Stimulated activated CD8-positive, alpha-beta memory T cell treated with anti-CD3 and anti-CD28 coated beads, Interleukin-7, amount 100 ng/mL, for 4 hours (primary cell): ENCODE measurements at regions not wholly inside any gene's neighbourhood (a gene's known extent, or its start where the extent isn't known, plus 50 kb on each side); places are given as distances from the start of the nearest gene placed in this dataset.

Source experiments
- DNase-seq, 2 donors: peaks; one replicate each; pipeline ENCODE4 v3.0.0-alpha.2; 2020; ENCODE audit warnings: low read depth in 2 of 2

GRCh38 chr18:10381951-10382350 is 72.5 kb upstream of the APCDD1 start:
- no peak for DNase-seq

- DNase-seq: no peak
These were observed 68.4 kb upstream of the APCDD1 start for GRCh38 chr18:10386049-10386448.

GRCh38 chr18:10386956-10387355 is 67.5 kb upstream of the APCDD1 start:
- no peak for DNase-seq

GRCh38 chr18:10387399-10387798 is 67.0 kb upstream of the APCDD1 start:
- no peak for DNase-seq

- no peak for DNase-seq
These were observed 66.1 kb upstream of the APCDD1 start for GRCh38 chr18:10388373-10388772.

GRCh38 chr18:10391506-10391905 is 62.9 kb upstream of the APCDD1 start:
- DNase-seq: no peak

- no peak for DNase-seq
These were observed 57.4 kb upstream of the APCDD1 start for GRCh38 chr18:10397004-10397403.

- no peak for DNase-seq
These were observed 55.9 kb upstream of the APCDD1 start for GRCh38 chr18:10398571-10398970.

- DNase-seq: no peak
These were observed 55.0 kb upstream of the APCDD1 start for GRCh38 chr18:10399465-10399864.

GRCh38 chr18:10400534-10401307 is 53.7 kb upstream of the APCDD1 start:
- no peak for DNase-seq

- DNase-seq: no peak
These were observed 52.9 kb upstream of the APCDD1 start for GRCh38 chr18:10401521-10401920.

GRCh38 chr18:10401930-10402329 is 52.5 kb upstream of the APCDD1 start:
- DNase-seq: no peak

GRCh38 chr18:10402871-10403559 is 51.4 kb upstream of the APCDD1 start:
- DNase-seq: no peak

- DNase-seq: no peak
These were observed 50.7 kb upstream of the APCDD1 start for GRCh38 chr18:10403708-10404107.

GRCh38 chr18:10404168-10404567 is 50.3 kb upstream of the APCDD1 start:
- DNase-seq: no peak
